ENCODE measurements at regions not wholly inside any gene's neighbourhood (a gene's known extent, or its start where the extent isn't known, plus 50 kb on each side); places are given as distances from the start of the nearest gene placed in this dataset.

- CTCF ChIA-PET (ENCODE audit: low intra/inter-chr PET ratio, low total read pairs): no interaction called here
- no peak overlapping the region for H3K9ac ChIP-seq (ENCODE audit: insufficient read depth, low read depth, low read length)
Observed at GRCh38 chrX:69256291-69256565, 91.0 kb upstream of the PJA1 start.

GRCh38 chrX:69255441-69256290 lies 90.4 kb upstream of the PJA1 start:
- Histone ChIP-seq H3K9me3 (ENCODE audit: low read length) (no peaks in the 10 kb centered on the region), H3K4me3 (replicated peaks in 1 of 3; ENCODE audit: insufficient read depth in 1 of 3, low read depth in 2 of 3, low read length in 3 of 3) (no peak overlapping the region), H3K27ac (ENCODE audit: extremely low read length, insufficient read depth, low read length) (no peak overlapping the region), H3K36me3 (replicated peaks in 1 of 2; ENCODE audit: control insufficient read depth in 1 of 2, insufficient read depth in 2 of 2, low read length in 2 of 2) (no peaks in the 10 kb centered on the region), H3K9ac (ENCODE audit: insufficient read depth, low read depth, low read length) (no peak overlapping the region), H2AFZ (ENCODE audit: low read length) (no peak overlapping the region), H3K79me2 (ENCODE audit: insufficient read depth, low read length) (no peaks in the 10 kb centered on the region), H3K4me1 (ENCODE audit: insufficient read depth, low read length) (no peaks in the 10 kb centered on the region), H4K20me1 (ENCODE audit: insufficient read depth, low read length) (no peaks in the 10 kb centered on the region), H3K4me2 (ENCODE audit: low read depth, low read length) (no peak overlapping the region), H3K27me3 (ENCODE audit: control insufficient read depth in 1 of 2, insufficient read depth in 2 of 2, low read length in 2 of 2) (no peaks in the 10 kb centered on the region; a peak in 1 of 5 replicates)
- in situ Hi-C loops (cut with HindIII; ENCODE audit: extremely low pct_ligation_motif_present, low pct_unique_long_range_greater_than_20kb): no loop called here
- no TSS peak for BruUV-seq (replicated peaks)
- ATAC-seq (no peak), DNase-seq (ENCODE audit: low spot score) (no peak), FAIRE-seq (no peak)
- 45% methylated on average over 7 of the region's 11 CpGs for WGBS (ENCODE audit: low lambda C conversion rate)
- ChIA-PET CTCF (ENCODE audit: low intra/inter-chr PET ratio, low total read pairs) (no interaction called here), POLR2A (no interaction called here)
- intact Hi-C loops (cut with micrococcal nuclease; ENCODE audit: unreplicated experiment): no loop called here
- TF ChIP-seq FOXC1 (CRISPR knock-in tag; IDR thresholded peaks at IDR 0.05; ENCODE audit: borderline replicate concordance) (no peak), ZNF761 (CRISPR knock-in tag; conservative IDR thresholded peaks at IDR 0.05) (no peak), SOX5 (CRISPR knock-in tag; IDR thresholded peaks at IDR 0.05; ENCODE audit: borderline replicate concordance) (no peak), CEBPZ (IDR thresholded peaks at IDR 0.05; ENCODE audit: low read length) (no peak), ZSCAN30 (CRISPR knock-in tag; IDR thresholded peaks at IDR 0.05) (no peak), KMT2A (CRISPR knock-in tag; IDR thresholded peaks at IDR 0.05) (no peak), ASH2L (IDR thresholded peaks at IDR 0.05; ENCODE audit: insufficient read length, low read depth, low read length) (no peak), SMAD9 (CRISPR knock-in tag; IDR thresholded peaks at IDR 0.05) (no peak), FOXA3 (CRISPR knock-in tag; IDR thresholded peaks at IDR 0.05) (no peak), SRY (CRISPR knock-in tag; IDR thresholded peaks at IDR 0.05) (no peak), BCL6 (CRISPR knock-in tag; IDR thresholded peaks at IDR 0.05) (no peak), ARNTL (CRISPR knock-in tag; IDR thresholded peaks at IDR 0.05) (no peak), ZNF143 (CRISPR knock-in tag; IDR thresholded peaks at IDR 0.05) (no peak), RAD21 (CRISPR knock-in tag; IDR thresholded peaks at IDR 0.05) (no peak), CCDC6 (CRISPR knock-in tag; IDR thresholded peaks at IDR 0.05) (no peak), ZNF83 (CRISPR knock-in tag; IDR thresholded peaks at IDR 0.05; ENCODE audit: borderline replicate concordance) (no peak)

More at GRCh38 chrX:69256291-69256565, 91.0 kb upstream of the PJA1 start:
- Histone ChIP-seq H3K4me1 (ENCODE audit: insufficient read depth, low read length) (no peaks in the 10 kb centered on the region), H3K27me3 (ENCODE audit: control insufficient read depth in 1 of 2, insufficient read depth in 2 of 2, low read length in 2 of 2) (no peaks in the 10 kb centered on the region; a peak in 1 of 5 replicates), H3K9me3 (ENCODE audit: low read length) (no peaks in the 10 kb centered on the region), H3K4me3 (replicated peaks in 1 of 3; ENCODE audit: insufficient read depth in 1 of 3, low read depth in 2 of 3, low read length in 3 of 3) (no peak overlapping the region), H3K36me3 (replicated peaks in 1 of 2; ENCODE audit: control insufficient read depth in 1 of 2, insufficient read depth in 2 of 2, low read length in 2 of 2) (no peaks in the 10 kb centered on the region), H3K27ac (ENCODE audit: extremely low read length, insufficient read depth, low read length) (no peak overlapping the region), H3K79me2 (ENCODE audit: insufficient read depth, low read length) (no peaks in the 10 kb centered on the region), H3K4me2 (ENCODE audit: low read depth, low read length) (no peak overlapping the region), H2AFZ (ENCODE audit: low read length) (no peak overlapping the region), H4K20me1 (ENCODE audit: insufficient read depth, low read length) (no peaks in the 10 kb centered on the region)
- TF ChIP-seq MAX (IDR thresholded peaks at IDR 0.05): no peak
- no peak for TF ChIP-seq PAWR (CRISPR knock-in tag; IDR thresholded peaks at IDR 0.05; ENCODE audit: borderline replicate concordance)
- TF ChIP-seq GFI1 (CRISPR knock-in tag; IDR thresholded peaks at IDR 0.05; ENCODE audit: borderline replicate concordance): no peak
- intact Hi-C loops (cut with micrococcal nuclease; ENCODE audit: unreplicated experiment) (no loop called here), in situ Hi-C loops (cut with HindIII; ENCODE audit: extremely low pct_ligation_motif_present, low pct_unique_long_range_greater_than_20kb) (no loop called here)
- no peak for DNase-seq (ENCODE audit: low spot score)
- POLR2A ChIA-PET: no interaction called here
- no peak for FAIRE-seq
- no peak for ATAC-seq
- no TSS peak for BruUV-seq (replicated peaks)

All from HepG2 (cell line).